ENCODE measurements at regions not wholly inside any gene's neighbourhood (a gene's known extent, or its start where the extent isn't known, plus 50 kb on each side); places are given as distances from the start of the nearest gene placed in this dataset.

DNA sequence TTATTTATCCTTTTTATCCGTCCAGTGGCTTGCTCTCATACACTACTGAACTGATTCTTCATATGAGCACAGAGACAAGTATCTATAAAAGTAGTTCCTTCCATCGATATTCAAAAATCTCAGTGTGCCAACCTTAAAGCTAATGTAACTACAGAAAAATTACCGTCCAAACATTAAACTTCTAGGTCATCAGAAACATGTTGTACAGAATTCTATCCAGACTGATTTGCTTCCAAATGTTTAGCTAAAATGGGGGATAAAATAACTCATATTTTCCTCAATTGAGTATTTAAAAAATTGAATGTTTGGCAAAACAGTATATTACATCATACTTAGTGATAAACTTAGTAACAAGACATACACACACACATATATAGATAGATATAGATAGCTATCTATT is 584.7 kb upstream of the SEMA3D start:
- Histone ChIP-seq H3K27me3 (ENCODE audit: insufficient read depth, low read length, poor library complexity) (no peaks in the 10 kb centered on the region), H2AFZ (ENCODE audit: low read depth, low read length) (no peak overlapping the region), H3K79me2 (ENCODE audit: insufficient read depth, low read length) (no peaks in the 10 kb centered on the region), H3K9ac (ENCODE audit: low read depth, low read length) (no peak overlapping the region), H3K4me3 (ENCODE audit: low read depth in 1 of 2, low read length in 2 of 2) (no peak overlapping the region), H4K20me1 (ENCODE audit: insufficient read depth, low read length) (no peaks in the 10 kb centered on the region), H3K27ac (ENCODE audit: low read length) (no peak overlapping the region), H3K4me1 (ENCODE audit: insufficient read depth, low read length) (no peaks in the 10 kb centered on the region), H3K4me2 (ENCODE audit: insufficient read depth, low read length) (no peak overlapping the region), H3K9me3 (ENCODE audit: insufficient read depth, low read length, severe bottlenecking) (no peaks in the 10 kb centered on the region), H3K36me3 (ENCODE audit: insufficient read depth, low read length) (no peaks in the 10 kb centered on the region)
- no peak for ATAC-seq (ENCODE audit: insufficient read depth, low read depth)
- TF ChIP-seq CTCF (IDR thresholded peaks at IDR 0.05; ENCODE audit: borderline replicate concordance, extremely low read depth, low read length, poor library complexity, severe bottlenecking) (no peak), EZH2 (IDR thresholded peaks at IDR 0.05; ENCODE audit: borderline replicate concordance, low read depth, low read length, severe bottlenecking) (no peak)
- DNase-seq: no peak

DNA sequence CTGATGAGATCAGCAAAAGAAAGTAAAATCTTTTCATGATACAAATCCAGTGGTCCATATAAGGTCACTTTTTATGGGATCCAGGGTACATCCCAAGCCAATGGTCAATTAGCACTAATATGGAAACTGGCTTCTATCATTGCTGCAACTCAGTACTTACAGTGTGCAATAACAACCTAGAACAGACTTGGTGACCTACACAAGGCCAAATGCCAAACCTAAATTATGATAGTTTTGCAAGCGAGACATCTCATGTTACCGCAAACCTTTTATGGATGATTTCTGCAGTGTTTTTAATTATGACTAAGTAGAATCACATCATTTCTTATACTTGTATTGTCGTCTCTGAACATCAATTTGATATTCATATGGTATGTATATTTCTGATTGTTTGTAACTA is 583.5 kb upstream of the SEMA3D start:
- Histone ChIP-seq H3K9ac (ENCODE audit: low read depth, low read length) (no peak overlapping the region), H2AFZ (ENCODE audit: low read depth, low read length) (no peak overlapping the region), H3K4me3 (ENCODE audit: low read depth in 1 of 2, low read length in 2 of 2) (no peak overlapping the region), H3K36me3 (ENCODE audit: insufficient read depth, low read length) (no peaks in the 10 kb centered on the region), H3K79me2 (ENCODE audit: insufficient read depth, low read length) (no peaks in the 10 kb centered on the region), H3K27ac (ENCODE audit: low read length) (no peak overlapping the region), H3K27me3 (ENCODE audit: insufficient read depth, low read length, poor library complexity) (no peaks in the 10 kb centered on the region), H4K20me1 (ENCODE audit: insufficient read depth, low read length) (no peaks in the 10 kb centered on the region), H3K4me2 (ENCODE audit: insufficient read depth, low read length) (no peak overlapping the region), H3K4me1 (ENCODE audit: insufficient read depth, low read length) (no peaks in the 10 kb centered on the region), H3K9me3 (ENCODE audit: insufficient read depth, low read length, severe bottlenecking) (no peaks in the 10 kb centered on the region)
- ATAC-seq (ENCODE audit: insufficient read depth, low read depth) (no peak), DNase-seq (no peak)
- TF ChIP-seq CTCF (IDR thresholded peaks at IDR 0.05; ENCODE audit: borderline replicate concordance, extremely low read depth, low read length, poor library complexity, severe bottlenecking) (no peak), EZH2 (IDR thresholded peaks at IDR 0.05; ENCODE audit: borderline replicate concordance, low read depth, low read length, severe bottlenecking) (no peak)

GRCh38 chr7:85765698-85766298 is 578.9 kb upstream of the SEMA3D start:
- Histone ChIP-seq H3K79me2 (ENCODE audit: insufficient read depth, low read length) (no peaks in the 10 kb centered on the region), H3K9ac (ENCODE audit: low read depth, low read length) (no peak overlapping the region), H3K27me3 (ENCODE audit: insufficient read depth, low read length, poor library complexity) (no peaks in the 10 kb centered on the region), H3K9me3 (ENCODE audit: insufficient read depth, low read length, severe bottlenecking) (no peaks in the 10 kb centered on the region), H3K27ac (ENCODE audit: low read length) (no peak overlapping the region), H3K4me1 (ENCODE audit: insufficient read depth, low read length) (no peaks in the 10 kb centered on the region), H3K4me3 (ENCODE audit: low read depth in 1 of 2, low read length in 2 of 2) (no peak overlapping the region), H4K20me1 (ENCODE audit: insufficient read depth, low read length) (no peaks in the 10 kb centered on the region), H3K36me3 (ENCODE audit: insufficient read depth, low read length) (no peaks in the 10 kb centered on the region), H2AFZ (ENCODE audit: low read depth, low read length) (no peak overlapping the region), H3K4me2 (ENCODE audit: insufficient read depth, low read length) (no peak overlapping the region)
- no peak for ATAC-seq (ENCODE audit: insufficient read depth, low read depth)
- TF ChIP-seq CTCF (IDR thresholded peaks at IDR 0.05; ENCODE audit: borderline replicate concordance, extremely low read depth, low read length, poor library complexity, severe bottlenecking) (no peak), EZH2 (IDR thresholded peaks at IDR 0.05; ENCODE audit: borderline replicate concordance, low read depth, low read length, severe bottlenecking) (no peak)
- DNase-seq: no peak

DNA sequence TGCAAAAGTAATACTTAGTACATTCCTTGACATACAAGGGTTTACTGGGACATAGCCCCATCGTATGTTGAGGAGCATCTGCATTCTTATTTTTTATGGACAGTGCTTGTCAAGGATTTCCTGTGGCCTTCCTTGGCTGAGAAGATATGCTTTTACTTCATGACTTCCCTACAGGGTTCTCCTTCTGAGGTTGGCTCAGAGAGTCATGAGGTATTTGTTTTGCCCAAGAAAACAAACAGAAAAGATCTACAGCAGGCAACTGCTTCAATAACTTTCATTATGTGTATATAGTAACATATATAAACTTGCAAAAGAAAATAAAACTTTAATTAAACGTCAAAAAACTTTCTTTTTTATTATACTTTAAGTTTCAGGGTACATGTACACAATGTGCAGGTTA is 577.2 kb upstream of the SEMA3D start:
- Histone ChIP-seq H3K27me3 (ENCODE audit: insufficient read depth, low read length, poor library complexity) (no peaks in the 10 kb centered on the region), H3K27ac (ENCODE audit: low read length) (no peak overlapping the region), H3K4me2 (ENCODE audit: insufficient read depth, low read length) (no peak overlapping the region), H3K4me1 (ENCODE audit: insufficient read depth, low read length) (no peaks in the 10 kb centered on the region), H3K4me3 (ENCODE audit: low read depth in 1 of 2, low read length in 2 of 2) (no peak overlapping the region), H3K36me3 (ENCODE audit: insufficient read depth, low read length) (no peaks in the 10 kb centered on the region), H2AFZ (ENCODE audit: low read depth, low read length) (no peak overlapping the region), H3K79me2 (ENCODE audit: insufficient read depth, low read length) (no peaks in the 10 kb centered on the region), H3K9me3 (ENCODE audit: insufficient read depth, low read length, severe bottlenecking) (no peaks in the 10 kb centered on the region), H4K20me1 (ENCODE audit: insufficient read depth, low read length) (no peaks in the 10 kb centered on the region), H3K9ac (ENCODE audit: low read depth, low read length) (no peak overlapping the region)
- DNase-seq (no peak), ATAC-seq (ENCODE audit: insufficient read depth, low read depth) (no peak)
- no peak for TF ChIP-seq EZH2 (IDR thresholded peaks at IDR 0.05; ENCODE audit: borderline replicate concordance, low read depth, low read length, severe bottlenecking)
